ENCODE measurements at regions not wholly inside any gene's neighbourhood (a gene's known extent, or its start where the extent isn't known, plus 50 kb on each side); places are given as distances from the start of the nearest gene placed in this dataset.

DNA sequence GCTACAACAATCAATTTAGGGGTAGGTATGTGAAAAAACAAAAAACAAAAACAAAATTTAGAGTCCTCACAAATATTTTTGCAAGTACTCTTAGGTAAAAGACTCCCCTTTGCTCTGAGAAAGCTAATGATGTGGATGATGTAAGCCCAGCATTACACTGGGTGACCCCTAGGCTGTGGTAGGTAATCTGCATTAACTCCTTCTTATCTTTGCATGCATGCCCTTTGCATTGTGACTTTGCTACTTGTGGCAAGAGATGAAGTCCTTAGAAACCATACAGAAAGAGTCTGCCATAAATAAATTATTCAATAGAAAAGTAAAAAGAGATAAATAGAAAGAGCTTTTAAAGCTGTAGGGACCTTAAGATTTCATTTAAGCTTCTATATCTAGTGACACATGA is 159.7 kb upstream of the MBNL1 start:
- Histone ChIP-seq H3K23ac (ENCODE audit: low read length in 2 of 2) (no peak overlapping the region), H3K4me1 (ENCODE audit: control insufficient read depth, insufficient read depth, low read depth, low read length) (no peaks in the 10 kb centered on the region), H3K9ac (ENCODE audit: low read length) (no peak overlapping the region), H2AK5ac (ENCODE audit: low read length, severe bottlenecking) (no peak overlapping the region), H3K9me3 (ENCODE audit: control insufficient read depth, low read length) (no peaks in the 10 kb centered on the region), H3K27ac (ENCODE audit: low read length, poor library complexity, severe bottlenecking) (no peak overlapping the region), H2BK12ac (ENCODE audit: low read length in 2 of 2) (no peak overlapping the region), H3K4me3 (ENCODE audit: insufficient read depth in 1 of 2, low read depth in 1 of 2, low read length in 2 of 2) (no peak overlapping the region), H2BK5ac (ENCODE audit: low read depth, low read length, poor library complexity, severe bottlenecking) (no peak overlapping the region), H3K4me2 (ENCODE audit: low read length, poor library complexity, severe bottlenecking) (no peak overlapping the region), H3K79me1 (replicated peaks; ENCODE audit: low read length, poor library complexity, severe bottlenecking) (no peaks in the 10 kb centered on the region), H2BK15ac (ENCODE audit: low read depth, poor library complexity, severe bottlenecking) (no peak overlapping the region), H3K36me3 (ENCODE audit: control insufficient read depth in 1 of 2, insufficient read depth in 2 of 2, low read depth in 1 of 2, low read length in 2 of 2) (no peaks in the 10 kb centered on the region), H3K4ac (ENCODE audit: low read depth in 1 of 2, low read length in 2 of 2) (no peak overlapping the region), H4K91ac (ENCODE audit: low read length) (no peak overlapping the region), H2BK120ac (ENCODE audit: low read depth, low read length) (no peak overlapping the region), H3K27me3 (ENCODE audit: control insufficient read depth in 1 of 2, insufficient read depth in 1 of 2, low read length in 2 of 2) (no peaks in the 10 kb centered on the region), H4K8ac (ENCODE audit: low read length) (no peak overlapping the region), H3K14ac (ENCODE audit: low read length in 2 of 2) (no peak overlapping the region), H3K18ac (ENCODE audit: low read depth in 1 of 2, low read length in 2 of 2) (no peak overlapping the region), H2AFZ (ENCODE audit: low read depth, low read length) (no peak overlapping the region)
- no peak for DNase-seq

DNA sequence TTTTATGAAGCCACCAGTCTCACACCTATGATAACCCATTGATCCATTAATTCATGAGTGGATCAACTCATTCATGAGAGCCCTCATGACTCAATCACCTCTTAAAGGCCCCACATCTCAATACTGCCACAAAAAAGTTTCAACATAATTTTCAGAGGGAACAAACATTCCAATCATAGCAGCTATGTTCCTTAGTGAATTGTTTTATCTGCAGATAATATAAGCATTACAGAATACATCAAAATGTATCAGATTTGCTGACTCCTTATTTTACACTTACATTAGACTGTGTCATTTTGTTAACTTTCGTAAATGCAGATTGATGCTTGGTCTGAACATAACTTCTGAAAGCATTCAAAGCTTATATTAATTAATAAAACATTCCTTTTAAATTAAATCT is 155.3 kb upstream of the MBNL1 start:
- no peaks in the 10 kb centered on the region for H3K4me1 ChIP-seq (ENCODE audit: control insufficient read depth, insufficient read depth, low read depth, low read length)
- no peaks in the 10 kb centered on the region for H3K27me3 ChIP-seq (ENCODE audit: control insufficient read depth in 1 of 2, insufficient read depth in 1 of 2, low read length in 2 of 2)
- no peak overlapping the region for H4K91ac ChIP-seq (ENCODE audit: low read length)
- no peak overlapping the region for H2BK12ac ChIP-seq (ENCODE audit: low read length in 2 of 2)
- no peaks in the 10 kb centered on the region for H3K79me1 ChIP-seq (replicated peaks; ENCODE audit: low read length, poor library complexity, severe bottlenecking)
- H3K4me3 ChIP-seq (ENCODE audit: insufficient read depth in 1 of 2, low read depth in 1 of 2, low read length in 2 of 2), result no peak overlapping the region
- H3K4ac ChIP-seq (ENCODE audit: low read depth in 1 of 2, low read length in 2 of 2), result no peak overlapping the region
- no peaks in the 10 kb centered on the region for H3K9me3 ChIP-seq (ENCODE audit: control insufficient read depth, low read length)
- no peak overlapping the region for H2BK120ac ChIP-seq (ENCODE audit: low read depth, low read length)
- no peaks in the 10 kb centered on the region for H3K36me3 ChIP-seq (ENCODE audit: control insufficient read depth in 1 of 2, insufficient read depth in 2 of 2, low read depth in 1 of 2, low read length in 2 of 2)
- H3K23ac ChIP-seq (ENCODE audit: low read length in 2 of 2), result no peak overlapping the region
- H2AFZ ChIP-seq (ENCODE audit: low read depth, low read length), result no peak overlapping the region
- H2BK15ac ChIP-seq (ENCODE audit: low read depth, poor library complexity, severe bottlenecking), result no peak overlapping the region
- H3K4me2 ChIP-seq (ENCODE audit: low read length, poor library complexity, severe bottlenecking), result no peak overlapping the region
- DNase-seq, result no peak
- H3K27ac ChIP-seq (ENCODE audit: low read length, poor library complexity, severe bottlenecking), result no peak overlapping the region
- H3K9ac ChIP-seq (ENCODE audit: low read length), result no peak overlapping the region
- no peak overlapping the region for H2AK5ac ChIP-seq (ENCODE audit: low read length, severe bottlenecking)
- H3K18ac ChIP-seq (ENCODE audit: low read depth in 1 of 2, low read length in 2 of 2), result no peak overlapping the region
- H3K14ac ChIP-seq (ENCODE audit: low read length in 2 of 2), result no peak overlapping the region
- no peak overlapping the region for H2BK5ac ChIP-seq (ENCODE audit: low read depth, low read length, poor library complexity, severe bottlenecking)
- WGBS, result no CpG with 5 or more reads among the region's 1 CpG
- no peak overlapping the region for H4K8ac ChIP-seq (ENCODE audit: low read length)

DNA sequence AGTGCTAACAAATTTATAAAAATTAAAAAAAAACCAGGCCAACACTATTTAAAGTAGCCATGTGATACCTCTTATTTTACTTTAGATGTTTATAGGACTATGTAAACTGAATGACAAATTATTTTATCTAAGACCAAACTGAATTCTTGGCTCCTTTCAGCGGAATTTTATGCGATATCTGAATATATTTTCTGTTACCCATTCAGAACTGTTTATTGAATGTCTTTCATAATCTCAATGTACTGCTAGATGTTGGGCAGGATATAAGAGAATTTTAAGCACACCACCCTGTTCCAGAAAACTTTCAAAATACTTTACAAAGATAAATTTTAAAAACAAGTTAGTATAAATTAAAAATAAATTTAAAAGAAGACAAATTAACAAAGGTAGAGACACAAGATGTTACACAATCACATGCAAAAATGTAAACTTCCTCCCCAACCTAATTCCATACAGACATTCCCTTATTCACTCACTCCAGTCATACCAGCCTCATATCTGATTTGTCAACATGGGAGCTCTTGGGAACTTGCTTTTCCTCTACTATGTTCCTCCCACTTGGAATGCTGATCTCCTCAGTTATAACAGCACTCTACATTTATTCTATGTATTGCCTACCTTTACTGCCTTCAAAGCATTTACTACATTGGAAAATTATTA is 154.6 kb upstream of the MBNL1 start:
- Histone ChIP-seq H3K18ac (ENCODE audit: low read depth in 1 of 2, low read length in 2 of 2) (no peak overlapping the region), H3K4me1 (ENCODE audit: control insufficient read depth, insufficient read depth, low read depth, low read length) (no peaks in the 10 kb centered on the region), H2BK120ac (ENCODE audit: low read depth, low read length) (no peak overlapping the region), H4K91ac (ENCODE audit: low read length) (no peak overlapping the region), H3K27ac (ENCODE audit: low read length, poor library complexity, severe bottlenecking) (no peak overlapping the region), H2BK5ac (ENCODE audit: low read depth, low read length, poor library complexity, severe bottlenecking) (no peak overlapping the region), H3K4me2 (ENCODE audit: low read length, poor library complexity, severe bottlenecking) (no peak overlapping the region), H3K23ac (ENCODE audit: low read length in 2 of 2) (no peak overlapping the region), H3K4ac (ENCODE audit: low read depth in 1 of 2, low read length in 2 of 2) (no peak overlapping the region), H4K8ac (ENCODE audit: low read length) (no peak overlapping the region), H2AFZ (ENCODE audit: low read depth, low read length) (no peak overlapping the region), H2AK5ac (ENCODE audit: low read length, severe bottlenecking) (no peak overlapping the region), H2BK12ac (ENCODE audit: low read length in 2 of 2) (no peak overlapping the region), H3K27me3 (ENCODE audit: control insufficient read depth in 1 of 2, insufficient read depth in 1 of 2, low read length in 2 of 2) (no peaks in the 10 kb centered on the region), H3K14ac (ENCODE audit: low read length in 2 of 2) (no peak overlapping the region), H2BK15ac (ENCODE audit: low read depth, poor library complexity, severe bottlenecking) (no peak overlapping the region), H3K9me3 (ENCODE audit: control insufficient read depth, low read length) (no peaks in the 10 kb centered on the region), H3K4me3 (ENCODE audit: insufficient read depth in 1 of 2, low read depth in 1 of 2, low read length in 2 of 2) (no peak overlapping the region), H3K9ac (ENCODE audit: low read length) (no peak overlapping the region), H3K79me1 (replicated peaks; ENCODE audit: low read length, poor library complexity, severe bottlenecking) (no peaks in the 10 kb centered on the region), H3K36me3 (ENCODE audit: control insufficient read depth in 1 of 2, insufficient read depth in 2 of 2, low read depth in 1 of 2, low read length in 2 of 2) (no peaks in the 10 kb centered on the region)
- DNase-seq, result no peak
- no CpG with 5 or more reads among the region's 2 CpGs for WGBS

DNA sequence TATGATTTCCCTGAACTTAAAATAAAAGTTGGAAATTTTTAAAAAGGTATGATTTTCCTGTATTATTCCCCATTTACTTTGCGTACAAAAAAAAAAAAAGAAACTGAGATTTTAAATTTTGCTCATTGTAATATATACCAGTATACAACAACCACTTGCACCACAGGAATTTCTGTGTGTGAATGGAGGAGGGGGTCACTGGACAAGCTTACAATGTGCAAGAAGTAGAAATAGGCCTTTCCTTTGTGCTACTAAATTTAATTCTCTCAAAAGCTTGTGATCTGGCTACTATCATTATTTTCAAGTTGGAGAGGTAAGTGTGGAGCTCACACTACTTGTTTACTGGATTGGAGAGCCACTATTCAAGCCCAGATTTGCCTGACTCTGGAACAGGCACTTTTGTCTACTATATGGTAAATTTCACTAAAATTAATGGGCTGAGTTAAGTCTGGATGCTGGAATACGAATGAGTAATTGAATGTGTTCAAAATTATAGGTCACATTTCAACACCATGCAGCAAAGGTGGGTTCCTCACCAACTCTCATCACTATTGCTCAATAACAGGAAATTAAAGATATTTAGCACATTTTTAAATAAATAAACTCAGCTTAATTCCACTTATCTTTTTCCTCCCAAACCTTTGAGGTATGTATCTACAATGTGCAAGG is 148.0 kb upstream of the MBNL1 start:
- Histone ChIP-seq H3K27me3 (ENCODE audit: control insufficient read depth in 1 of 2, insufficient read depth in 1 of 2, low read length in 2 of 2) (no peaks in the 10 kb centered on the region), H3K27ac (ENCODE audit: low read length, poor library complexity, severe bottlenecking) (no peak overlapping the region)

More for the DNA sequence above, 148.0 kb upstream of the MBNL1 start:
- Histone ChIP-seq H3K18ac (ENCODE audit: low read depth in 1 of 2, low read length in 2 of 2) (no peak overlapping the region), H3K23ac (ENCODE audit: low read length in 2 of 2) (no peak overlapping the region), H2BK120ac (ENCODE audit: low read depth, low read length) (no peak overlapping the region), H2AK5ac (ENCODE audit: low read length, severe bottlenecking) (no peak overlapping the region), H3K4ac (ENCODE audit: low read depth in 1 of 2, low read length in 2 of 2) (no peak overlapping the region), H3K79me1 (replicated peaks; ENCODE audit: low read length, poor library complexity, severe bottlenecking) (no peaks in the 10 kb centered on the region), H4K91ac (ENCODE audit: low read length) (no peak overlapping the region), H3K4me2 (ENCODE audit: low read length, poor library complexity, severe bottlenecking) (no peak overlapping the region), H3K36me3 (ENCODE audit: control insufficient read depth in 1 of 2, insufficient read depth in 2 of 2, low read depth in 1 of 2, low read length in 2 of 2) (no peaks in the 10 kb centered on the region), H3K4me3 (ENCODE audit: insufficient read depth in 1 of 2, low read depth in 1 of 2, low read length in 2 of 2) (no peak overlapping the region), H2AFZ (ENCODE audit: low read depth, low read length) (no peak overlapping the region), H2BK5ac (ENCODE audit: low read depth, low read length, poor library complexity, severe bottlenecking) (no peak overlapping the region), H3K14ac (ENCODE audit: low read length in 2 of 2) (no peak overlapping the region), H3K9me3 (ENCODE audit: control insufficient read depth, low read length) (no peaks in the 10 kb centered on the region), H4K8ac (ENCODE audit: low read length) (no peak overlapping the region), H2BK12ac (ENCODE audit: low read length in 2 of 2) (no peak overlapping the region), H2BK15ac (ENCODE audit: low read depth, poor library complexity, severe bottlenecking) (no peak overlapping the region), H3K4me1 (ENCODE audit: control insufficient read depth, insufficient read depth, low read depth, low read length) (no peaks in the 10 kb centered on the region), H3K9ac (ENCODE audit: low read length) (peak overlapping the region; percentile 77)
- DNase-seq, result no peak
- WGBS, result no CpG with 5 or more reads among the region's 2 CpGs
